Choroid plexus epithelial cell (primary cell): ENCODE measurements at regions not wholly inside any gene's neighbourhood (a gene's known extent, or its start where the extent isn't known, plus 50 kb on each side); places are given as distances from the start of the nearest gene placed in this dataset.

Source experiments
- DNase-seq: peaks from one replicate; pipeline ENCODE4 v3.0.0-alpha.2; 2010; ENCODE audit warnings: low read depth
- H3K4me3 ChIP-seq: 2 replicates; pipeline ENCODE4 v1.5.1; 2011; ENCODE audit warnings: low read depth, mild to moderate bottlenecking, control low read depth, low read length, moderate library complexity
- TF ChIP-seq, protein P1 (sequence below): conservative IDR thresholded peaks from 2 replicates; pipeline ENCODE4 v1.5.1; 2011; ENCODE audit warnings: low read depth, mild to moderate bottlenecking, control low read depth, inconsistent platforms, low read length, moderate library complexity

DNA sequence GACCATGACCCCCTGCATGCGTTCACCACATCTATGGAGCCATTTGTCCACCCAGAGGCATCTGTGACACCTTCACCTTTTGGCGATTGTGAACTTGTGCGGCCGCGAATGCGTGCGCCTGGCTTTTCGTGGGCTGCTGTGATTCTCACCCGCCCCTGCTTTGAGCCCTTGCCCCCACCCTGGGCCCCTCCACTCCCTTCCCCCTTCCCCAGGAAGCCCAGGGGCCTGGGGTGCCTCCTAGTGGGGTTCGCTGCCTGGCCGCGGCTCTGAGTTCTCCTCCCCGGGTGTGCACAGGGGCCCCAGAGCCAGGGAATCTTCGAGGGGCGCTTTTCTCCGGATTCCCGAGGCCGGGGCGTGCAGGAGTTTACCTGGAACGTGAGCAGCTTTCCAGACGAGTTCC lies 97.9 kb upstream of the ACTRT2 start:
- DNase-seq, result no peak
- TF ChIP-seq, protein P1, sequence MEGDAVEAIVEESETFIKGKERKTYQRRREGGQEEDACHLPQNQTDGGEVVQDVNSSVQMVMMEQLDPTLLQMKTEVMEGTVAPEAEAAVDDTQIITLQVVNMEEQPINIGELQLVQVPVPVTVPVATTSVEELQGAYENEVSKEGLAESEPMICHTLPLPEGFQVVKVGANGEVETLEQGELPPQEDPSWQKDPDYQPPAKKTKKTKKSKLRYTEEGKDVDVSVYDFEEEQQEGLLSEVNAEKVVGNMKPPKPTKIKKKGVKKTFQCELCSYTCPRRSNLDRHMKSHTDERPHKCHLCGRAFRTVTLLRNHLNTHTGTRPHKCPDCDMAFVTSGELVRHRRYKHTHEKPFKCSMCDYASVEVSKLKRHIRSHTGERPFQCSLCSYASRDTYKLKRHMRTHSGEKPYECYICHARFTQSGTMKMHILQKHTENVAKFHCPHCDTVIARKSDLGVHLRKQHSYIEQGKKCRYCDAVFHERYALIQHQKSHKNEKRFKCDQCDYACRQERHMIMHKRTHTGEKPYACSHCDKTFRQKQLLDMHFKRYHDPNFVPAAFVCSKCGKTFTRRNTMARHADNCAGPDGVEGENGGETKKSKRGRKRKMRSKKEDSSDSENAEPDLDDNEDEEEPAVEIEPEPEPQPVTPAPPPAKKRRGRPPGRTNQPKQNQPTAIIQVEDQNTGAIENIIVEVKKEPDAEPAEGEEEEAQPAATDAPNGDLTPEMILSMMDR, result no peak
- H3K4me3 ChIP-seq, result no peak overlapping the region

DNA sequence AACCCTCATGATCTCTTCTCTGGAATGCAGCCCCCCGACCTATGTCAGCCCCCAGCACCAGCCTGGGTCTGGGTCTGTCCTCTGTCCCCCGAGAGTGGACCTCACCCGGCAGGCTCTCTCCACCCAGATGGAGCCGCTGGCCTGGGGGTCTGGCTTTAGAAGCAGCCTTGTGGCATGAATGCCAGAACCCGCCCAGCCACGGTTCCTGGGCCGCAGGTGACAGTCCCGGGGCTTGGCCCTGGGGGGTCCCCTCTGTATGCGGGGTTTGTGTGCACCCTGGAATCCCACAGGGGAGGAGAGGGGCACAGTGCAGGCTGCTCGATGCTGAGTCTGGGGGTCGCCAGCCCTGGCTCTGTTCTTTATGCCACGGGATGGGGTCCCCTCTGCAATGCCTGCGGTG lies 96.0 kb upstream of the ACTRT2 start:
- DNase-seq, result no peak
- H3K4me3 ChIP-seq, result no peak overlapping the region
- TF ChIP-seq, protein P1, result no peak

DNA sequence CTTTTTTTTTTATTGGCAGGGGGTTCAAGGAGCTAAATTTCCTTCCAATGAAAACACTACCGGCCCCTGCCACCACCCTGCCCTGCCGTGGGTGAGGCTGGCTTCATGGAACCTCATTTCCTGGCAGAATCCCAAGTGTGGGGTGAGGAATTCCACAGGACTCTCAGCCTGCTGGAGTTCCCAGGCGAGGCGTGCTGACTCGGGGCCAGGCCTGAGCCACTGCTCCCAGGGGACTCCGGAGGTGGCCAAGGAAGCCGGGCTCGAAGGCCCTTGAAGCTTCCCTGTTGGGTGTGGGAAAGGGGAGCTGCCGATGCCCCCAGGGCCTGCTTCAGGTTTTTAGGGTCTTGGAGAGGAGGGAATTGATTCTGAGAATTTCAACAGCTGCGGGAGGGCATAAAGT lies 95.3 kb upstream of the ACTRT2 start:
- DNase-seq, result no peak
- TF ChIP-seq, protein P1, result no peak
- no peak overlapping the region for H3K4me3 ChIP-seq

DNA sequence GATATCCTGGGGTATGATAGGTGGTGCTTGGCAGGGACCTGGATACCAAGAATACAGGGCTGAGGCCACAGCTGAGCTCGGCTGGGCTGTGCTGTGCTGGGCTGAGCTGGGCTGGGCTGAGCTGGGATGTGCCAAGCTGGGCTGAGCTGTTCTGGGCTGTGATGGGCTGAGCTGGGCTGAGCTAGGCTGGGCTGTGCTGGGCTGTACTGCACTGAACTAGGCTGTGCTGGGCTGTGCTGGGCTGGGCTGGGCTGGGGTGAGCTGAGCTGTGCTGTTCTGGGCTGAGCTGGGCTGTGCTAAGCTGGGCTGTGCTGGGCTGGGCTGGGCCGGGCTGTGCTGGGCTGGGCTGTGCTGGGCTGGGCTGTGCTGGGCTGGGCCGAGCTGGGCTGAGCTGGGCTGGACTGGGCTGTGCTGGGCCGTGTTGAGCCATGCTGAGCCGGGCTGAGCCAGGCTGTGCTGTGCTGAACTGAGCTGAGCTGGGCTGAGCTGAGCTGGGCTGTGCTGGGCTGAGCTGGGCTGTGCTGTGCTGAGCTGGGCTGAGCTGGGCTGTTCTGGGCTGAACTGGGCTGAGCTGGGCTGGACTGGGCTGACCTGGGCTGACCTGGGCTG lies 94.7 kb upstream of the ACTRT2 start:
- TF ChIP-seq, protein P1, result no peak
- H3K4me3 ChIP-seq, result no peak overlapping the region
- no peak for DNase-seq

DNA sequence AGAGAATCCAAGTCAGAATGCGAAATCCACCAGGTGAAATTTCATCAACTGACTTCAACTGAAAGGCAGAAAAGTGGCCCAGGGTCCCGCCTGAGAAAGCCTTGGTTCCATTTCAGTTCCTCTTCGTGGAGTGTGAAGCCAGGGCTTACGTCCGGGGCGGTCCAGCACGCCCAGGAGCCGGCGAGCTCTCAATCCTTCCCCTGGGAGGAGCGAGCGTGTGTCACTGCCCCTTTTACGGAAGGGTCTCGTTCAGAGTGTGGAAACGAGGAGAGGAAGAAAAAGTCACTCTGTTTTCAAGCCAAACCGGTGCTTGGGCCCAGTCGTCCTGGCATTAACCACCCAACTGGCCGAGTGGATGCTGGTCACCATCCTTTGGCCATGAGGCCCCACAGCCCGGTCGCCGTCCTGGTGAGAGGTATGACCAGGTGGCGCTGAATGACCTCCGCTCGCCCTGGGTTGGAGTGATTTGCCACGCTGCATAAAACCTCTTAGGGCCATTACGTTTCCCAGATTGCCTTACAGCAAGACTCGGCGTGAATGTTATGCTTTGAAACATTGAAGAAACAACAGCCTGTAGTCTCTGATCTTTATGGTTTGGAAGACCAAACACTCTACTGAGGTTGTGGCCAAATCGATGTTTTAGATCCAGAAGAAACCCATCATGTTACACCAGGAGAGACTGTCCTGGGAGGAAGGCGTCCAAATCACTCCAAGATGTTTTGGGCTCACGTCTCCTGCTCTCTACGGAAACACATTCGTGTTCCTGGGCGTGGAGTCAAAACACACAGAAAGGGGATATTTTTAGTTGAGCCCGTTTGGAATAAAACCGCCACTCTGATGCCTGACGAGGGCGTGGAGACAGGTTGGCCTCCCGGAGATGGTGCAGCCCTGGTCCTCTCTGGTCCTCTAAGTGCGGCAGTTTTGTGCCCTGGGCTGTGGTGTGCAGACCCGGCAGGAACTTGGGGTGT lies 93.6 kb upstream of the ACTRT2 start:
- DNase-seq, result no peak
- TF ChIP-seq, protein P1, result no peak
- no peak overlapping the region for H3K4me3 ChIP-seq

DNA sequence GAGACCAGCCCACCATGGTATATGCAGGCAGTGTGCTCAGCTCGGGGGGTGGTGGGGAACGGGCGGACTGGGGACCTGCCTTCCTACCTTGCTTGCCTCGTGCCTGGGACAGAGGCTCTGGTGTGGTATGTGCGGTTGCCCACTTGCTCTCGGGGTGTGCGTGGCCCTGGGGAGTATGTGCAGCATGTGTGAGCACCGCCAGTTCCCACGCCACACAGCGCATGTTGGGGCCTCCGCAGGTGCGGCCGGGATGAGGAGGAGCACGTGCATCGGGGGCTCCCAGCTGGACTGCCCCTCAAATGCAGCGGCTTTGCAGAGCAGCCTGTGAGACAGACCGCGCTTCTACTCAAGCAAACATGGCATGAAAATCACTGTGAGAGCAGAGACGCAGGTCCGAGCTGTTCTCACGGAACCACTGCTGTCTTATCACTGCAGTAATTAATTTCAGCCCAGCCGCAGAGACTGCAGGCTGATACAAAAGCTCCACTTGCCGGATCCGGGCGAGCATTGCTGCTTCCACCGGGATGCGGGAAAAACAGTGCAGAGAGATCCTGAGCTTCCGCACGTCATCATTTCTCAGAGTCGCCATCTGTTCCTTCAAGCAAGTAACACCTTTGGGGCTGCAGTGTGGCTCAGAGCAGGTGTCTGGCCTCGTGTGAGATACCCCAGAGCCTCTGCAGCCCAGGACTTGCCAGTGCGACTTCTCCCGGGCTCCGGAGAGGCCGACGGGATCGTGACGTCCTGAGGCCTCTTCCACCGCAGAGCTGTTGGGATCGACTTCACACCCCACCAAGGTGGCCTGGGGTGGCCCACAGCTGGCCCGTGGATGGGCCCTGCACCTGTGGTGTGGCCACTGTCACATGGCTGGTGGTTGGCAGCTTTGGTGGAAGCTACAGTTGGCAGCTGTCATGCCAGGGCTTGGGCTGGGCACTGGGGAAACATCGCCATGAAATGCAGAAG lies 92.6 kb upstream of the ACTRT2 start:
- no peak for DNase-seq
- TF ChIP-seq, protein P1, result no peak
- no peak overlapping the region for H3K4me3 ChIP-seq
